ENCODE measurements at regions not wholly inside any gene's neighbourhood (a gene's known extent, or its start where the extent isn't known, plus 50 kb on each side); places are given as distances from the start of the nearest gene placed in this dataset.

- Histone ChIP-seq H3K27ac (ENCODE audit: low read depth in 1 of 2, low read length in 2 of 2) (no peak overlapping the region), H3K4me1 (ENCODE audit: insufficient read depth, low read length) (peaks cover 20% of the 10 kb centered on the region), H3K27me3 (ENCODE audit: control insufficient read depth in 1 of 2, insufficient read depth in 2 of 2, low read length in 2 of 2) (no peaks in the 10 kb centered on the region), H3K9me3 (ENCODE audit: control insufficient read depth in 1 of 2, insufficient read depth in 1 of 2, low read length in 2 of 2) (no peaks in the 10 kb centered on the region), H3K4me3 (ENCODE audit: low read length) (no peak overlapping the region), H3K36me3 (ENCODE audit: insufficient read depth, low read length) (no peaks in the 10 kb centered on the region)
- TF ChIP-seq, protein P1, sequence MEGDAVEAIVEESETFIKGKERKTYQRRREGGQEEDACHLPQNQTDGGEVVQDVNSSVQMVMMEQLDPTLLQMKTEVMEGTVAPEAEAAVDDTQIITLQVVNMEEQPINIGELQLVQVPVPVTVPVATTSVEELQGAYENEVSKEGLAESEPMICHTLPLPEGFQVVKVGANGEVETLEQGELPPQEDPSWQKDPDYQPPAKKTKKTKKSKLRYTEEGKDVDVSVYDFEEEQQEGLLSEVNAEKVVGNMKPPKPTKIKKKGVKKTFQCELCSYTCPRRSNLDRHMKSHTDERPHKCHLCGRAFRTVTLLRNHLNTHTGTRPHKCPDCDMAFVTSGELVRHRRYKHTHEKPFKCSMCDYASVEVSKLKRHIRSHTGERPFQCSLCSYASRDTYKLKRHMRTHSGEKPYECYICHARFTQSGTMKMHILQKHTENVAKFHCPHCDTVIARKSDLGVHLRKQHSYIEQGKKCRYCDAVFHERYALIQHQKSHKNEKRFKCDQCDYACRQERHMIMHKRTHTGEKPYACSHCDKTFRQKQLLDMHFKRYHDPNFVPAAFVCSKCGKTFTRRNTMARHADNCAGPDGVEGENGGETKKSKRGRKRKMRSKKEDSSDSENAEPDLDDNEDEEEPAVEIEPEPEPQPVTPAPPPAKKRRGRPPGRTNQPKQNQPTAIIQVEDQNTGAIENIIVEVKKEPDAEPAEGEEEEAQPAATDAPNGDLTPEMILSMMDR (IDR thresholded peaks at IDR 0.05) = no peak
- CTCF ChIA-PET = no interaction called here
- no peak for ATAC-seq (ENCODE audit: poor library complexity)
- no peaks in the 10 kb centered on the region for H3K36me3 Mint-ChIP-seq (ENCODE audit: low read depth)
- H3K4me1 Mint-ChIP-seq (ENCODE audit: low read depth) = peaks cover 28% of the 10 kb centered on the region
- no peak overlapping the region for H3K4me3 Mint-ChIP-seq
- POLR2A ChIA-PET = interaction anchor here (1.8 kb wide), 1 partner anchor 19 kb away, joined by 5 read pairs; no protein-coding TSS in a partner anchor
- DNase-seq = no peak
- no peak overlapping the region for H3K27ac Mint-ChIP-seq
- no peaks in the 10 kb centered on the region for H3K27me3 Mint-ChIP-seq
- intact Hi-C loops (cut with DNase I, micrococcal nuclease) = no loop called here
- no peaks in the 10 kb centered on the region for H3K9me3 Mint-ChIP-seq
Observed at GRCh38 chrX:148314876-148315275, 185.5 kb upstream of the AFF2 start.

DNA sequence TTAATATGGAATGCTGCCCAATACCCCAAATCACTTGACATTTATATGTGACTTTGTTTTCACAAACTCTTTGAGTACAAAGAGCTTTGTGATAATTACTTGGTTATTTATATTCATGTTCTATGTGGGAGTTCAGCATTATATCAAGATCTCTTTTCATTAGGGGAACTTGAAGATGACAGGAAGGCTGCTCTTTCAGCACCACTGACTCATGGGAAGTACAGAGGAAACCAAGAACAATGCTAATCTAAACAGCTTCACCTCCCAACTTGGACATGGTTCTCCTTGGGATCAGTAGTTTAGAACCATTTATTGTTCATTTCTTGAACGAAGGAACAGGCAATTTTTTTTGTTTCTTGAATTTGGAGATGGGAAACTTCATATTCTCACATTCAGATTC lies 184.0 kb upstream of the AFF2 start:
- H3K27me3 Mint-ChIP-seq = no peaks in the 10 kb centered on the region
- ATAC-seq (ENCODE audit: poor library complexity) (no peak), DNase-seq (no peak)
- Histone ChIP-seq H3K36me3 (ENCODE audit: insufficient read depth, low read length) (no peaks in the 10 kb centered on the region), H3K9me3 (ENCODE audit: control insufficient read depth in 1 of 2, insufficient read depth in 1 of 2, low read length in 2 of 2) (no peaks in the 10 kb centered on the region), H3K4me1 (ENCODE audit: insufficient read depth, low read length) (peaks cover 7% of the 10 kb centered on the region), H3K27ac (ENCODE audit: low read depth in 1 of 2, low read length in 2 of 2) (no peak overlapping the region), H3K27me3 (ENCODE audit: control insufficient read depth in 1 of 2, insufficient read depth in 2 of 2, low read length in 2 of 2) (no peaks in the 10 kb centered on the region), H3K4me3 (ENCODE audit: low read length) (no peak overlapping the region)
- no peak overlapping the region for H3K4me3 Mint-ChIP-seq
- no peaks in the 10 kb centered on the region for H3K9me3 Mint-ChIP-seq
- intact Hi-C loops (cut with DNase I, micrococcal nuclease) = no loop called here
- POLR2A ChIA-PET = no interaction called here
- H3K4me1 Mint-ChIP-seq (ENCODE audit: low read depth) = peaks cover 16% of the 10 kb centered on the region
- CTCF ChIA-PET = no interaction called here
- no peak overlapping the region for H3K27ac Mint-ChIP-seq
- H3K36me3 Mint-ChIP-seq (ENCODE audit: low read depth) = no peaks in the 10 kb centered on the region
- TF ChIP-seq, protein P1 (IDR thresholded peaks at IDR 0.05) = no peak

- POLR2A ChIA-PET = interaction anchor here (0.8 kb wide), 1 partner anchor 365 kb away, joined by 6 read pairs; no protein-coding TSS in a partner anchor
- H3K27ac ChIP-seq (ENCODE audit: low read depth in 1 of 2, low read length in 2 of 2) = no peak overlapping the region
- ATAC-seq (ENCODE audit: poor library complexity) (no peak), DNase-seq (no peak)
- CTCF ChIA-PET = no interaction called here
- H3K4me3 Mint-ChIP-seq = no peak overlapping the region
- no peaks in the 10 kb centered on the region for H3K4me1 ChIP-seq (ENCODE audit: insufficient read depth, low read length)
- no peaks in the 10 kb centered on the region for H3K36me3 Mint-ChIP-seq (ENCODE audit: low read depth)
- no peak overlapping the region for H3K4me3 ChIP-seq (ENCODE audit: low read length)
- H3K27me3 ChIP-seq (ENCODE audit: control insufficient read depth in 1 of 2, insufficient read depth in 2 of 2, low read length in 2 of 2) = no peaks in the 10 kb centered on the region
- peaks cover 2% of the 10 kb centered on the region for H3K9me3 Mint-ChIP-seq
- no peaks in the 10 kb centered on the region for H3K36me3 ChIP-seq (ENCODE audit: insufficient read depth, low read length)
- H3K9me3 ChIP-seq (ENCODE audit: control insufficient read depth in 1 of 2, insufficient read depth in 1 of 2, low read length in 2 of 2) = peaks cover 0 to 5% of the 10 kb centered on the region in 2 experiments
- intact Hi-C loops (cut with DNase I, micrococcal nuclease) = no loop called here
- H3K27me3 Mint-ChIP-seq = no peaks in the 10 kb centered on the region
- H3K4me1 Mint-ChIP-seq (ENCODE audit: low read depth) = no peaks in the 10 kb centered on the region
- no peak overlapping the region for H3K27ac Mint-ChIP-seq
- TF ChIP-seq, protein P1 (IDR thresholded peaks at IDR 0.05) = no peak
Observed at GRCh38 chrX:148322906-148323305, 177.5 kb upstream of the AFF2 start.
